HEK293T (cell line): ENCODE measurements at regions not wholly inside any gene's neighbourhood (a gene's known extent, or its start where the extent isn't known, plus 50 kb on each side); places are given as distances from the start of the nearest gene placed in this dataset.

Source experiments
- FOXK2 ChIP-seq: fragments of 450-650 bp; IDR thresholded peaks from 2 replicates; pipeline ENCODE4 v1.6.1; 2016; ENCODE audit warnings: mild to moderate bottlenecking
- PKNOX1 ChIP-seq: fragments of 450-650 bp; IDR thresholded peaks from 2 replicates; pipeline ENCODE4 v1.6.1; 2016
- SUZ12 ChIP-seq: fragments of 450-650 bp; IDR thresholded peaks from 2 replicates; pipeline ENCODE4 v1.6.1; 2016; ENCODE audit warnings: mild to moderate bottlenecking

- TF ChIP-seq PKNOX1, result no peak
- TF ChIP-seq FOXK2, result no peak
- TF ChIP-seq SUZ12, result no peak
These were observed 485.8 kb upstream of the CADM1 start for GRCh38 chr11:115990004-115990447.
